Naive thymus-derived CD4-positive, alpha-beta T cell (primary cell): ENCODE measurements at regions not wholly inside any gene's neighbourhood (a gene's known extent, or its start where the extent isn't known, plus 50 kb on each side); places are given as distances from the start of the nearest gene placed in this dataset.
A peak's percentile ranks its signal among the peaks of the same experiment; 100 is the strongest.

Experiments used
- ATAC-seq: fragments of 150-1000 bp; cut with Tn5 transposase; 2 replicates; pipeline ENCODE4 v1.10.0; 2021; ENCODE audit warnings: mild to moderate bottlenecking, moderate library complexity
- CTCF ChIA-PET: fragments of 350-600 bp; sonication (Branson Sonifier 250); formaldehyde crosslinking; loops from one replicate; lab custom pipeline; 2021; ENCODE audit warnings: antibody characterized with exemption; lab: Charles Lee
- POLR2A ChIA-PET: fragments of 350-600 bp; sonication (Branson Sonifier 250); formaldehyde crosslinking; loops from one replicate; lab custom pipeline; 2021; ENCODE audit warnings: antibody characterized with exemption, inconsistent platforms; lab: Charles Lee
- DNase-seq, 9 donors: peaks; one replicate each; pipeline versions ENCODE4 v3.0.0 to v3.0.0-alpha.2; 2020 to 2022; ENCODE audit warnings: mixed read lengths in 1 of 9
- H3K27ac ChIP-seq: one replicate; pipeline ENCODE4 v1.7.0; 2013; ENCODE audit warnings: mild to moderate bottlenecking, low read depth, low read length, moderate library complexity
- H3K27me3 ChIP-seq, 2 donors: one replicate each; pipeline ENCODE4 v1.7.0; 2013; ENCODE audit warnings: low read length in 2 of 2, mild to moderate bottlenecking in 2 of 2, moderate library complexity in 2 of 2; ENCODE audit not compliant: control insufficient read depth in 2 of 2, insufficient read depth in 2 of 2
- H3K36me3 ChIP-seq, 3 experiments: 1 replicate in 2 of 3; 2 replicates in 1 of 3; pipeline ENCODE4 v1.7.0; 2013; ENCODE audit warnings: low read length in 3 of 3, mild to moderate bottlenecking in 3 of 3, moderate library complexity in 1 of 3; ENCODE audit not compliant: insufficient read depth in 3 of 3, control insufficient read depth in 2 of 3
- H3K4me1 ChIP-seq, 2 donors: one replicate each; pipeline ENCODE4 v1.7.0; 2013; ENCODE audit warnings: low read length in 2 of 2, mild to moderate bottlenecking in 2 of 2, moderate library complexity in 1 of 2; ENCODE audit not compliant: control insufficient read depth in 2 of 2, insufficient read depth in 2 of 2
- H3K4me3 ChIP-seq: 2 replicates; pipeline ENCODE4 v1.7.0; 2013; ENCODE audit warnings: mild to moderate bottlenecking, low read length
- H3K9me3 ChIP-seq, 3 experiments: 1 replicate in 2 of 3; 2 replicates in 1 of 3; pipeline ENCODE4 v1.7.0; 2013; ENCODE audit warnings: low read length in 3 of 3; ENCODE audit not compliant: control insufficient read depth in 2 of 3
- H3K27ac Mint-ChIP-seq, 9 donors: one replicate each; pipeline ENCODE4 v1.8.0; 2020 to 2022; ENCODE audit warnings: mixed read lengths in 9 of 9, mild to moderate bottlenecking in 8 of 9, moderate library complexity in 5 of 9, inconsistent platforms in 2 of 9
- H3K27me3 Mint-ChIP-seq, 5 donors: one replicate each; pipeline ENCODE4 v1.8.0; 2021 to 2022; ENCODE audit warnings: mixed read lengths in 5 of 5, mild to moderate bottlenecking in 1 of 5
- H3K36me3 Mint-ChIP-seq, 5 donors: one replicate each; pipeline ENCODE4 v1.8.0; 2020 to 2022; ENCODE audit warnings: mixed read lengths in 5 of 5, mild to moderate bottlenecking in 3 of 5, inconsistent platforms in 1 of 5
- H3K4me1 Mint-ChIP-seq, 7 donors: one replicate each; pipeline ENCODE4 v1.8.0; 2020 to 2022; ENCODE audit warnings: mixed read lengths in 7 of 7, mild to moderate bottlenecking in 3 of 7, inconsistent platforms in 1 of 7
- H3K4me3 Mint-ChIP-seq, 10 donors: one replicate each; pipeline ENCODE4 v1.8.0; 2020 to 2022; ENCODE audit warnings: mild to moderate bottlenecking in 10 of 10, mixed read lengths in 10 of 10, moderate library complexity in 6 of 10, inconsistent platforms in 2 of 10
- H3K9me3 Mint-ChIP-seq, 11 donors: one replicate each; pipeline ENCODE4 v1.8.0; 2020 to 2022; ENCODE audit warnings: mixed read lengths in 11 of 11, mild to moderate bottlenecking in 4 of 11, inconsistent platforms in 1 of 11, moderate library complexity in 1 of 11
- intact Hi-C, 2 donors: fragments of 100-400 bp; cut with micrococcal nuclease; formaldehyde crosslinking; loops; one replicate each; pipeline ENCODE4 v1.15.1; 2023

DNA sequence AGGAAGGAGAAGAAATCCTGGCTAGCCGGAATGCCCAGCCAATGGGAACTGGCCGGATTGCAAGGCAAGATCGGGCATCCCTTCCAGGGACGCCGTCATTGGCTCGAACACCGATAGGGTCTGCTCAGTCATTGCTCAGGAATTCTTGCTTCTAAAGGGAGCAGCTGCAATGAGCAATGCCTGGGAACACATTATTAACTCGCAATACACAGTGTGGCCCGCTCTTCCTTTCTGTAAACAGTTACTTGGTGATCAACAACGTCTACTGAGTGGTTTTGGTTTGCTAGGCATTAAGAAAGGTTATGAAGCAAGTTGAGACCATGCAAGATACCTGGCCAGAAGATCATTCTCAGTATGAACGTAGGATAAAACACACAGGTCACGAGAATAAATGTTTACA is 165.4 kb upstream of the CITED2 start:
- ATAC-seq (peak; percentile 6), DNase-seq (no peak)
- ChIA-PET CTCF (no interaction called here), POLR2A (no interaction called here)
- peak overlapping the region in 2 of 10 donors; percentile 45 to 78 for H3K4me3 Mint-ChIP-seq
- H3K4me3 ChIP-seq: no peak overlapping the region
- no peaks in the 10 kb centered on the region for H3K9me3 ChIP-seq
- no peaks in the 10 kb centered on the region for H3K27me3 ChIP-seq
- peaks cover 0 to 12% (median 0%) of the 10 kb centered on the region in 5 donors for H3K36me3 Mint-ChIP-seq
- H3K27ac Mint-ChIP-seq: peak overlapping the region in 2 of 9 donors; percentile 62 to 85
- H3K4me1 ChIP-seq: peaks cover 0 to 27% of the 10 kb centered on the region in 2 donors
- no peaks in the 10 kb centered on the region for H3K27me3 Mint-ChIP-seq
- H3K9me3 Mint-ChIP-seq: peaks cover 0 to 3% (median 0%) of the 10 kb centered on the region in 11 donors
- intact Hi-C loops: loop anchor here (1.0 to 10.0 kb wide), 2 partner anchors 165 kb away; partner anchors contain the start of gene CITED2 (in 1 of the 2)
- no peak overlapping the region for H3K27ac ChIP-seq
- H3K4me1 Mint-ChIP-seq: peaks cover 14 to 67% (median 18%) of the 10 kb centered on the region in 7 donors
- no peaks in the 10 kb centered on the region for H3K36me3 ChIP-seq

DNA sequence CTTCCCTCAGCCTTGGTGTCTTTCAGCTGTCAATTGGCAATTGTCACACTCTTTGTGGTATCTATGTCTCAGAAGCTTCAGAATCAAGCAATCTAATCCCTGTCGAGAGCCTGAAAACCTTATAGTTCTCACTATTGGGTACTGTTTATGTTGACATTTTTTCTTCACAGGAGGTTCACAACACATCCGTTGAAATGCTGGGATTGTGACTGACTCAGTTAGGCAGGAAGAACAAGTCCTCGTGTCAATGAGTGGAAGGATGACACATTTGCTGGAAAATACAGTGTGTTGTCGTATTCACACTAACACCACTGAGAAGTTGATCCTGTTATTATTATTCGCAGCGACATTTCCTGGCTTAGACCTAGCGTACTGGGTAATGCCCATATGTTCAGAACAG is 163.9 kb upstream of the CITED2 start:
- H3K36me3 Mint-ChIP-seq: peaks cover 0 to 13% (median 0%) of the 10 kb centered on the region in 5 donors
- no peak overlapping the region for H3K27ac Mint-ChIP-seq
- no peaks in the 10 kb centered on the region for H3K27me3 ChIP-seq
- H3K27ac ChIP-seq: no peak overlapping the region
- peaks cover 0 to 4% (median 0%) of the 10 kb centered on the region in 5 donors for H3K27me3 Mint-ChIP-seq
- H3K36me3 ChIP-seq: no peaks in the 10 kb centered on the region
- no peak for DNase-seq
- peaks cover 0 to 3% (median 0%) of the 10 kb centered on the region in 11 donors for H3K9me3 Mint-ChIP-seq
- ChIA-PET POLR2A (interaction anchor here (1.1 kb wide), 1 partner anchor 164 kb away, joined by 3 read pairs; the partner anchor contains the start of gene CITED2), CTCF (no interaction called here)
- intact Hi-C loops: no loop called here
- no peaks in the 10 kb centered on the region for H3K9me3 ChIP-seq
- H3K4me3 Mint-ChIP-seq: no peak overlapping the region
- H3K4me3 ChIP-seq: no peak overlapping the region
- H3K4me1 Mint-ChIP-seq: peaks cover 23 to 74% (median 31%) of the 10 kb centered on the region in 7 donors
- H3K4me1 ChIP-seq: peaks cover 10 to 41% of the 10 kb centered on the region in 2 donors
- no peak for ATAC-seq

DNA sequence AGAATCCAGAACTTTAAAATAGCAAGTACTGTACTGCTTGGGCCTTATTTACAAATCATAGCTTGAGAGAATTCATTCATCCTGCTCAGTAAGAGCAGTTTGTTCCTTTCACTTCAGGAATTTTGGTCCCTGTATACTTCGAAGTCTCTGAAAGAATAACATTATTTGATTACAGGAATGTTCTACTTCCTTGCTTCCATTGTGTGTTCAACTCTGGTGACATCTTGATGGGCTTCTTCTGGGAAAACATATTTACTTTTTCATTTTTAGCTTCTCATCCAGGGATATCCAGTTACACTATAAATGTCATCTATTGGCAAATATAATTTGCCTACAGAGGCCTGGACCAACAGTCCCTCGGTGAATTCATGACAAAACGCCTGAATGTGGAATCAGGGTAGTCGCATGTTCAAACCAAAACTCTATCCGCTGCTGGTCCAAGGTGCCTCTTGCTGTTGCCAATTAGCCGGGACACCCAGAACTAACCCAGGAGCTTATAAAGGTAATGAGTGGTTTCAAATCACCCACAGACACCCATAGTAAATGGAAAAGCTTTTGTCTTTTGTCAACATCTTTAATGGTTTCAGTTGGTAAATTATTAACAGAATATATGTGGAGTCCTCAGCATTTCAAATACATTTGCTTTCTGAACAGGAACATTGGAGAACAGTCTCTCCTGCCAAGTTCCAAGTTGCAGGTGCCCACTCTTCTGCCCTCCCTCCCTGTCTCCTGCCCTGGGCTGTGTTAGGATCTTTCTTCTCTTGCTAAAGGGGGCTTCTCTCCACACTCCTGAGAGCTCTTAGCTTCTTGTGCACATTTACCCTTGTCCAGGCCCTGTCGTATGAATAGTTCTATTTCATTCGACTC is 162.5 kb upstream of the CITED2 start:
- Mint-ChIP-seq H3K36me3 (peaks cover 0 to 9% (median 0%) of the 10 kb centered on the region in 5 donors), H3K27me3 (peaks cover 0 to 4% (median 0%) of the 10 kb centered on the region in 5 donors), H3K27ac (peak overlapping the region in 1 of 9 donors; percentile 34), H3K4me3 (no peak overlapping the region), H3K9me3 (no peaks in the 10 kb centered on the region), H3K4me1 (peaks cover 23 to 72% (median 31%) of the 10 kb centered on the region in 7 donors)
- CTCF ChIA-PET: no interaction called here
- Histone ChIP-seq H3K4me1 (peaks cover 10 to 46% of the 10 kb centered on the region in 2 donors), H3K27me3 (no peaks in the 10 kb centered on the region), H3K9me3 (no peaks in the 10 kb centered on the region), H3K4me3 (no peak overlapping the region), H3K36me3 (no peaks in the 10 kb centered on the region), H3K27ac (no peak overlapping the region)
- DNase-seq (no peak), ATAC-seq (no peak)
- intact Hi-C loops: no loop called here
- POLR2A ChIA-PET: no interaction called here

DNA sequence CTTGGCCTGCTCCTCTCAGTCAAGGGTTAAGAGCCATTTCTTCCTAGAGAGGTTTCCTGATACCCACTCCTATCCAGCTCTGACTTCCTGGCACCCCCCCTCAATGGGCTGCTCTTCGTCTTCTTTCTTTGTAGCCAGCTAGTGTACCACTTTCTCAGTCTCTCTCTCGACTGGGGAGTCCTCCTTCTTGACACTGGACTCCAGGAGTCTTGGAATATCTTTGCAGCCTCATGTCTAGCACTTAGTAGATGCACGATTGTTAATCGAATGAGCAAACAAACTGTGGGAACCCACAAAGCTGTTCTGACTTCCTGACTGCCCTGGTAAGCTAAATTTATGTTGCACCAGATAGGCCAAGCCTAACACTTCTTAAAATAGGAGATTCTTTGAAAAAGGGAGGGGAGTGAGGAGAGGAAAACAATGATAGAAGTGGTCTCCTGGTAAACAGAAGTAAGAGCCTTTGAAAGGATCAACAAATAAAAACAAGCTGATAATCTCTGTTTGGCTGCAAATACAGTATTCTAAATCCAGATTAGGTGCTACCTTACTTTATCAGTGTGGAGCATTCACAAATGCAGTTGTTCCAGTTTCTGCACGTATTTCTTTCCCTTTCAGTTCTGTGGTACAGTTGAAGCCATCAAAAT is 160.1 kb upstream of the CITED2 start:
- H3K27ac ChIP-seq: no peak overlapping the region
- H3K27ac Mint-ChIP-seq: peak overlapping the region in 3 of 9 donors; percentile 5 to 94 (median 52)
- peak overlapping the region in 5 of 10 donors; percentile 5 to 80 (median 8) for H3K4me3 Mint-ChIP-seq
- H3K27me3 ChIP-seq: no peaks in the 10 kb centered on the region
- H3K27me3 Mint-ChIP-seq: peaks cover 0 to 4% (median 0%) of the 10 kb centered on the region in 5 donors
- peaks cover 0 to 6% (median 0%) of the 10 kb centered on the region in 11 donors for H3K9me3 Mint-ChIP-seq
- H3K4me1 Mint-ChIP-seq: peaks cover 10 to 65% (median 18%) of the 10 kb centered on the region in 7 donors
- H3K9me3 ChIP-seq: no peaks in the 10 kb centered on the region
- H3K4me1 ChIP-seq: peaks cover 10 to 49% of the 10 kb centered on the region in 2 donors
- POLR2A ChIA-PET: interaction anchor here (1.4 kb wide), 1 partner anchor 160 kb away, joined by 4 read pairs; the partner anchor contains the start of gene CITED2
- CTCF ChIA-PET: no interaction called here
- H3K36me3 ChIP-seq: no peaks in the 10 kb centered on the region
- DNase-seq (no peak), ATAC-seq (peak; percentile 66)
- H3K36me3 Mint-ChIP-seq: peaks cover 0 to 11% (median 0%) of the 10 kb centered on the region in 5 donors
- no peak overlapping the region for H3K4me3 ChIP-seq
- intact Hi-C loops: loop anchor here in 1 of 2 donors (5.0 kb wide), 2 partner anchors 43 to 162 kb away; partner anchors contain the start of gene CITED2

DNA sequence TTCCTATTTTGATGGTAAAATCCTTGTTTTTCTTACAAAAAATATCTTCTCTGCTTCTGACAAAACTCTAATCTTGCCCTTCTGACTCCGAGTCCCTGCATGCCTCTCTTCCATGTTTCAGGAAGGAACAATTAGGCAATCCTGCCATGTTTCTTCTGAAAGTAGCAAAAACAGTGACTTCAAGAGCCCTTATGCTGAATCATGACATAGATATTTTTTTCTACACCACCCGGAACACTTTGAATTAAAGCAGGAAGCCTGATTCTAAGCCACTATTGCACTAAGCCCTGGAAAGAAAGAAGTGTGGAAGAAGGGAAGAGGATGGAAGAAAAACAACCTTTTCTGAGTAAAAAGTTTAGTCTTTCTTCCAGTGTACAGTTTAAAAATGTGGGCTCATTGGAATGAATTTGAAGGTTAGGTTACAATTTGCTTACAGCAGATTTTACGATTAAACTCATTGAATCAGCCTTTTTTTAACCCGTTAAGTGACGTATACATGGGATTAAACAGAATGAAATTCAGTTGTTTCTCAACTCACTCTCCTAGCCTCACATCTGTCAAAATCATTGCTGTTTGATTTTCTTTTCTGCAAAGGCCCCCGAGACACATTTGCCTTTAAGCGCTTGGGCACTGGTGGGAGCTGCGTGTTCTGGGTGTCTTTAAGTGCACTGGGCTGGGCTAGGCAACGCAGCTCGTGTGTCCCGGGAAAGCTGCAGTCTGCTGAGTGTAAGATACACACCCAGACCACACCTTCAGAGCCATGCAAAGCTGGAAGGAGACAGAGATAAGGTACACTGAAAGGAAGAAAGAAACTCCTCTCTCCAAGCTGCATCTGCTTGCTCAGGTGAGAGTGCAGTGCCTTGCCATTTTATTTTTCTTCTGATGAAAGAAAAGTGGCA is 159.4 kb upstream of the CITED2 start:
- no peaks in the 10 kb centered on the region for H3K9me3 ChIP-seq
- Mint-ChIP-seq H3K27me3 (peaks cover 0 to 8% (median 0%) of the 10 kb centered on the region in 5 donors), H3K4me1 (peaks cover 7 to 64% (median 16%) of the 10 kb centered on the region in 7 donors), H3K36me3 (peaks cover 0 to 10% (median 0%) of the 10 kb centered on the region in 5 donors), H3K4me3 (peak overlapping the region in 1 of 10 donors; percentile 80), H3K9me3 (peaks cover 0 to 10% (median 0%) of the 10 kb centered on the region in 11 donors), H3K27ac (peak overlapping the region in 1 of 9 donors; percentile 94)
- DNase-seq: no peak
- peaks cover 10 to 43% of the 10 kb centered on the region in 2 donors for H3K4me1 ChIP-seq
- no peak overlapping the region for H3K4me3 ChIP-seq
- ATAC-seq: no peak
- H3K27me3 ChIP-seq: no peaks in the 10 kb centered on the region
- H3K27ac ChIP-seq: no peak overlapping the region
- ChIA-PET CTCF (no interaction called here), POLR2A (interaction anchor here (1.4 kb wide), 1 partner anchor 159 kb away, joined by 4 read pairs; the partner anchor contains the start of gene CITED2)
- intact Hi-C loops: loop anchor here in 1 of 2 donors (5.0 kb wide), 2 partner anchors 43 to 162 kb away; partner anchors contain the start of gene CITED2
- no peaks in the 10 kb centered on the region for H3K36me3 ChIP-seq
